ENCODE measurements at regions not wholly inside any gene's neighbourhood (a gene's known extent, or its start where the extent isn't known, plus 50 kb on each side); places are given as distances from the start of the nearest gene placed in this dataset.

DNA sequence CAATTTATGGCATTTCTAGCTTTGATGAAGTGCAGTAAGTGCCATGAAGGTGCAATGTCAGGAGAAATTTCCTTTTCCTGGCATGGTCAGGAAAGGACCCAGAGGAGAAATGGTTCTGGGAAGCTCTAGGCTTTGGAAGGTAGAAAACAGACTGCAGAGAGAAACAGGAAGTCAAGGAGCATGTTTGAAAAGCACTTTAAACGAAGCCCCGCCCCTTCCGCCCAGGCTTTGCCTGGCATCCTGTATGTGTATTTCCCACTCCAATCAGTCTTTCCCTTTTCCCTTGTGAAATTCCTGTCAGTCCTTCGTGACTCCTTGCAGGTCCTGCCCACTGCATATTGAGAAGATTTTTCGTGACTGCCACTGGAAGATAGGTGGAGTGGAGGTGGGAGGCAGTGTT, 320.9 kb upstream of the SASH1 start:
- TF ChIP-seq, protein P1, sequence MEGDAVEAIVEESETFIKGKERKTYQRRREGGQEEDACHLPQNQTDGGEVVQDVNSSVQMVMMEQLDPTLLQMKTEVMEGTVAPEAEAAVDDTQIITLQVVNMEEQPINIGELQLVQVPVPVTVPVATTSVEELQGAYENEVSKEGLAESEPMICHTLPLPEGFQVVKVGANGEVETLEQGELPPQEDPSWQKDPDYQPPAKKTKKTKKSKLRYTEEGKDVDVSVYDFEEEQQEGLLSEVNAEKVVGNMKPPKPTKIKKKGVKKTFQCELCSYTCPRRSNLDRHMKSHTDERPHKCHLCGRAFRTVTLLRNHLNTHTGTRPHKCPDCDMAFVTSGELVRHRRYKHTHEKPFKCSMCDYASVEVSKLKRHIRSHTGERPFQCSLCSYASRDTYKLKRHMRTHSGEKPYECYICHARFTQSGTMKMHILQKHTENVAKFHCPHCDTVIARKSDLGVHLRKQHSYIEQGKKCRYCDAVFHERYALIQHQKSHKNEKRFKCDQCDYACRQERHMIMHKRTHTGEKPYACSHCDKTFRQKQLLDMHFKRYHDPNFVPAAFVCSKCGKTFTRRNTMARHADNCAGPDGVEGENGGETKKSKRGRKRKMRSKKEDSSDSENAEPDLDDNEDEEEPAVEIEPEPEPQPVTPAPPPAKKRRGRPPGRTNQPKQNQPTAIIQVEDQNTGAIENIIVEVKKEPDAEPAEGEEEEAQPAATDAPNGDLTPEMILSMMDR (IDR thresholded peaks at IDR 0.05) = no peak
- TF ChIP-seq NFYB (CRISPR knock-in tag; conservative IDR thresholded peaks at IDR 0.05; ENCODE audit: low read depth) = no peak
